ENCODE measurements at regions not wholly inside any gene's neighbourhood (a gene's known extent, or its start where the extent isn't known, plus 50 kb on each side); places are given as distances from the start of the nearest gene placed in this dataset.

GRCh38 chr9:89254058-89254772 lies 56.8 kb upstream of the CKS2 start (continued):
- TF ChIP-seq E2F6 (IDR thresholded peaks at IDR 0.05) (no peak), GABPA (IDR thresholded peaks at IDR 0.05; ENCODE audit: borderline replicate concordance, insufficient read depth, low read length) (no peak), SAP30 (IDR thresholded peaks at IDR 0.05; ENCODE audit: insufficient read depth, insufficient replicate concordance, low read length) (no peak), EZH2 (IDR thresholded peaks at IDR 0.05; ENCODE audit: low read depth, low read length, severe bottlenecking) (no peak), YY1 (IDR thresholded peaks at IDR 0.05; ENCODE audit: low read depth, low read length) (no peak), EP300 (IDR thresholded peaks at IDR 0.05; ENCODE audit: borderline replicate concordance in 1 of 2, low read depth in 2 of 2, low read length in 2 of 2) (no peak)

Measured in H1 (cell line).